ENCODE measurements at regions not wholly inside any gene's neighbourhood (a gene's known extent, or its start where the extent isn't known, plus 50 kb on each side); places are given as distances from the start of the nearest gene placed in this dataset.

- TF ChIP-seq CTCF (IDR thresholded peaks at IDR 0.05) (no peak), POLR2A (IDR thresholded peaks at IDR 0.05) (no peak)
Observed at GRCh38 chr5:158010831-158011230, 151.9 kb upstream of the CLINT1 start.

Measured in lower leg skin (tissue), 3 donors.